ENCODE measurements at regions not wholly inside any gene's neighbourhood (a gene's known extent, or its start where the extent isn't known, plus 50 kb on each side); places are given as distances from the start of the nearest gene placed in this dataset.

DNA sequence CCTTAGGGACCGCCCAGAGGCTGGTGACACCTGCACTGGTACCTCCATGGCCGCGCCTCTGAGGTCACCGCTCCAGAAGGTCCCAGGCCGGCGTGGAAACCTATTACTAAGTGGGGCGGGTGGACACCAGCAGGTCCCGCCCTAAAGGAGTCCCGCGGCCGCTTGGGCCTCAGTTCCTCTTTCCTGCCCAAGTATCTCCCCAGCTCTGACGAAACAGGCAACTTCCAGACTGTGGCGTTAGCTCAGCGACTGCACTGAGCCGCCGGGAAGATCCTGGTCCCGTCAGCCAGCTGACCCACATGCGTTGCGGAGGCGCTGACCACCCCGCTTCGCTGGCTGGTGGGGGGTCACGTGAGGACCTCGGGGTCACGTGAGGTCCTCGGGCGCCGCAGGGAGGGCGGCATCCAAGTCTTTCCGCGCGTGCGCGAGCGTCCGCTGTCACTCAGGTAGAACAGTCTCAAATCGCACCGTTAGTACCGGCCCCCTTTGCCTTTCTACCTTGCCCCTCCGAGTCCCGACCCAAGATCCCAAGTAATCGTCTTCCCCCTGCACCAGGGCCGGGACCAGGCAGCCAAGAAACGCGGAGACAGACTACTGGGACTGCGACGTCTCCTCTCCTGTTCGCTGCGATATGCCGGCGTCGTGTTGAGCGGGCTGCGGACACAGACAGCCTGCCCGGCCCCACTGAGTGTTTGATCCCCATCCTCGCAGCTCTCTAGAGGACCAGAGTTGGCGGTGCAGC, 53.7 kb upstream of the KDM4C start:
- DNase-seq (ENCODE audit: extremely low read depth in 1 of 2, low read depth in 1 of 2) = peak; percentile 62 to 74

GRCh38 chr9:6702707-6703106, 55.1 kb upstream of the KDM4C start:
- DNase-seq (ENCODE audit: extremely low read depth in 1 of 2, low read depth in 1 of 2) = no peak

GRCh38 chr9:6696178-6696577, 50.6 kb upstream of the GLDC start:
- no peak for DNase-seq (ENCODE audit: extremely low read depth in 1 of 2, low read depth in 1 of 2)

- DNase-seq (ENCODE audit: extremely low read depth in 1 of 2, low read depth in 1 of 2) = no peak
Measured at GRCh38 chr9:6695121-6695814, 49.7 kb upstream of the GLDC start.
